ENCODE measurements at regions not wholly inside any gene's neighbourhood (a gene's known extent, or its start where the extent isn't known, plus 50 kb on each side); places are given as distances from the start of the nearest gene placed in this dataset.
"Not testable (repeated sequence)": the region's sequence is repeated elsewhere in the genome, so short reads cannot be mapped to it uniquely, and the experiment has no call there.

DNA sequence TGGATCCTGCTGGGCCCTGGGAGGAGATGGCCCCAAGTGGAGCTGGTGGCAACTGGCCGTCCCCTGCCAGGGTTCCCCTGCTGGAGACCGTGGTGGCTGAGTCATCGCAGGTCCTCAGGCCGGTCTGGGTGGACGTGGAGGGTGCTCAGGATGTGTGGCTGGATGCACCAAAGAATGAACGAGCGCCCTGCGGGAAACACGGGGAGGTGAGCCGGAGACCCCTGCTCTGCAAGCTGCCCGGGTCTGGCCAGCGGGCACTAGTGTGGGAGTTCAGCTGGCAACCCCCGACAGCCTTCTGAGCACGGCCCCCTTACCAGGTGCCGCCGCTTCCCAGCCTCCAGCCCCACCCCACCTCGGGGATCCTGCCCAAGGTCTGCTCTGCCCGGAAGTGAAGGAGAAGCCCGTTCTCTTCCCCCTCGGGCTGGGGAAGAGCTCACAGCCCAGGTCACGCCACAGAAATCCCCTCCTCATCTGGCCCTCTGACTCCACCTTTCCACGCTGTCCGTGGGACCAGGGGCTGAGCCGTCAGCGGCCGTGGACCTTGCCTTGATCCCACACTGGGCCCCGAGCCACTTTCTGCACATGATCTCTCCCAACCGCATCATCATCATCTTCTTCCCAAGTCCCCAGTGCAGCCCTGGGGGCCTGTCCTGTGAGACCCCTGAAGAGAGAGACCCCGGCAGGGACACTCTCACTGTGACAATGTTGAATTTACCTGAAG, 165.5 kb downstream of the KIF26A start:
- DNase-seq (ENCODE audit: low read depth in 2 of 2, low spot score in 1 of 2) = no peak

DNA sequence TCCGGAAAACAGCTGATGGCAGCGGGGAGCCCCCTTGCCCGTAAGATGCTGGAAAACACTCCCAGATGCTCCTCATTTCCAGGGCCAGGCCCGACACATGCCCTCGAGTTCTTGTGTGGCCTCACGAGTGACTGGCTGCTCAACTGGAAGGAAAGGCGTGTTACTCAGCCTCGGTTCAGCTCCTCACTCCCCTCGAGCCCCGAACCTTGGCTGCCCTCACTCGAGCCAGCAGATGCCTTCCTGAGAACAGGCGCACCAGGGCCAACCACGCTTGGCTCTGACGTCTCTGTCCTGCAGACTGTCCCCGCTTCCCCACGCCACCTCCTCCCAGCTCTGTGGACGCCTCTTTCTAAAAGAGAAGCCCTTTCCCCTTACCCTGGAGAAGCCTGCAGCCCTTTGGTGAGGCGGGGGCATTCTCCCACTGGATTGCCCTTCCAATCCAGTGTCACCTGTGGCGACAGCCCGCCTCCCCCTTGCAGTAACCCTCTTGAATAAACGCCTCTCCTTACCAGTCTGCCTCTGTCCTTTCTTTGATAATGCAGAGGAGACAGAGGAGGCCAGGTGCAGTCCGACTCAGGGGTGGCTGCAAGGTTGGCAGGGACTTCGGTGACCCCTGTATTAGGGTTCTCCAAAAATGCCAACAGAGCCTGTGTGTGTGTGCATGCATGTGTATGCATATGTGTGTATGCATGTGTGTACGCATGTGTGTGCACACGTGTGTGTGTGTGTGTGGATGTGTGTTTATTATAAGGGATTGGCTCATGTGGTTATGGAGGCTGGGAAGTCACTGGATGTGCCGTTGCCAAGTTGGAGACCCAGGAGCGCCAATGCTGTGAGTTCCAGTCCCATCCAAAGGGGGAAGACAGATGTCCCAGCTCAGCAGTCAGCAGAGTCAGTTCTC, 166.3 kb downstream of the KIF26A start:
- DNase-seq (ENCODE audit: low read depth in 2 of 2, low spot score in 1 of 2) = no peak

DNA sequence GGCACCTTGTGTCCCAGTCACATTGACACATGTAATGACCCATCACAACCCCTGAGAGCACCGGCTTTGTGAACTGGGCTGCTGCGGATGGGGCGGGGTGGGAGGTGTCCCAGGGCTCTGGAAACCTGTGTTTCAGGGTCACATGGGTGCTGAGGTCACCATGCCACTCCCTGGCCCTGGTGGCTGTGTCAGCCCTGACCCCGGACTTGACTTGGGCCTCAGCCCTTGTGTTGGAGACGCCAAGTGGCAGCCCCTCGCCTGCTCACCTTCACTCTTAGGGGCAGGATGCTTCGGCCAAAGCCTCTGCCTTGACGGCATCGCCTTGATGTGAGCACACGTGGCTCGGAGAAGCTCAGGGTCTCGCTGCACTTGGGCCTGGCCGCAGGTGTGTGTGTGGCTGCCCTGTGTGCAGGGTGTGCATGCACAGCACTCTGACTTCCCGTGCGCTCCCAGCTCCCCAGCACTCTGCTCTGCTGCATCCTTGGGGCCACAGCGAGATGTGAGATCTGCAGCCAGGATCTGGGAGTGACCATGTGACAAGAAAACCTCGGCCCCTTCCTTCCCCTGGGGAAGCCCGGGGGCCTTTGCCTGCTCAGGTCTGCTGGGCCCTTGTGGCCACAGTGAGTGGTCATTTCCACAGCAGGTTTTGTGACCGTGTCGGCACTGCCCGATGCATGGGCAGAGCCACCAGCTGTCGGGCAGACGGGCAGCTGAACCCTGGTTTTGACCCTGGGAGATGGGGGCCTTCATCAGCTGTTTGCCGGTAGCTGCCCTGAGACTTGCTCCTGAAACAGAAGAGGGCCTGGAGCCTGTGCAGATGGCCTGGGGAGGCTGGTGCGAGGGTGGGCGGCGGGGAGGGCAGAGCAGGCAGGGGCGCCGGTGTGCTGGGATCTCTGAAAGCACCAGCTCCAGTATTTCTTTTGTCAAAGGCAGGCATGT, 167.4 kb downstream of the KIF26A start:
- no peak for DNase-seq (ENCODE audit: low read depth in 2 of 2, low spot score in 1 of 2)

DNA sequence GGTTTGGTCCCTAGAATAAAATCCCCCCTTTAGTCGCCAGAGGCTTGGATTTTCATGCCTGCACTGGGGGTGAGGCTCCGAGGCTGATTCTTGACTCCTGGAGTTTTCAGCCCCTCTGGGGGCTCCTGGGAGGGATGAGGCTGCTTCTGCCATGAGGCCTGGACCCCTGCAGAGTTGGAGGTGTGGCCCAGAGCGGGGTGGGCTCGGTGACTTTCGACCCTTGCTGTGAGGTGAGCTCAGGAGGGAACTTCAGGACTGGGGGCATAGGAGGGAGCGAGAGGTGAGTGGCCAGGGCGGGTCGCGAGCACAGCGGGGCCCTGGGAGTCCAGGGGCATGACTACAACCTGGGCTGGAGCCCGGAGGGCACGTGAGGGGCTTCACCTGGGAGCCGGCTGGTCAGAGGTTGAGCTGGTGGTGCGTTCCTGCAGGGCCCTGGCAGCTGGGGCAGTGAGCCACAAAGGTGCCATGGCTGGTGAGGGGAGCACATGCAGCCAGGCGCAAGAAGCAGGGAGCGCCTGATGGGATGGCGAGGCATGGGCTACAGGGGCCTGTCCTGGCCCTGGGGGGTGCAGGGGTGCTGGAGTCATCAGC, 168.2 kb downstream of the KIF26A start:
- DNase-seq (ENCODE audit: low read depth in 2 of 2, low spot score in 1 of 2) = no peak

DNA sequence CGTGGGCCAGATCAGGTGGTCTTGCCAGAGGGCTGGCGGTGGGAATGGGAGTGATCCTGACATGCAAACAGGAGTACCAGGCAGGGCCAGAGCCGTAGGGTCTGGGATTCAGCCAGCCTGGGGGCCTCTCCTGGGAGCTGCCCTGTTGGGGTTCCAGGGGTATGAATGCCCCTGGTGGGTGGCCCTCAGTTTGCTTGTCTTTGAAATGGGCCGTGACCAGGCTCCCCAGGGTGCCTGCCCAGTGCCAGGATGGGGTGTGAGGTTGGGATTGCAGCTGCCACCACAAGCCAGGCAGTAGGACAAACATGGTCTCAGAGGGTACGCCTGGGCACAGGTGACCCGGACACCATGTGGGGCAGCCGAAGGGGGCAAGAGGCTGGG, 168.8 kb downstream of the KIF26A start:
- DNase-seq (ENCODE audit: low read depth in 2 of 2, low spot score in 1 of 2) = no peak

DNA sequence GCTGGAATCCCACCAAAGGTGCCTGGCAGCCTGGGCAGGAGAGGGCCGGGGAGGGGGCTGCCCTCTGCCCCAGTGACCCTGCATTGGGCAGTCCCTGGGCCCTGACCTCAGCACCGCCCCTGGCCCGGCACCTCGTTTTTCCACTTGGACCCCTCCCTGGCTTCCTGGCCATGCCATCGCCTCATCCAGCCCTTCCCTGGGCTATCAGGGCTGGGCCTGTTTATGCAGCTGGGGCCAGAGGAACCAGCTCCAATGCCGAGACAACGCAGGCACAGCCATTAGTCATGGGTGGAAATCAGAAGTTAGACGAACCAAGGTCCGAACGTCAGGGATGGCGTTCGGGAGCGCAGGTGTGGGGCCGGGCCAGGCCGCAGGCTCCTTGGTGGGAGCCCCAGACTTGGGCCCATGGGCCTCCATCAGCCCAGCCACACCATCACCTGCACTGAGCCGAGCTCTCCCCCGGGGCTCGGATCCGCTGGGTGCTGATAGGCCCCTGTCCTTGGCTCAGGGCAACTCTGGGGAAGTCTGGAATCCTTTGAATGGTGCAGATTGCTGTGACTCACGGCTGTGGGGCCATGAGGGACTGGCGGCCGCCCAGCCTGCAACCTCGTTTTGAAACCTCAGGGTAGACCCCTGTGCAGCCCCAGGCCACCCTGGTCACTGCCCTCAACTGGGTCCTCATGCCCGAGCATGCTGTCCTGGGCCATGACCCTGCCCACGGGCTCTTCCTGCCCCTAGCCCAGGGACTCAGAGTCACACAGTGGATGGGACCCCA, 169.4 kb downstream of the KIF26A start:
- no peak for DNase-seq (ENCODE audit: low read depth in 2 of 2, low spot score in 1 of 2)

DNA sequence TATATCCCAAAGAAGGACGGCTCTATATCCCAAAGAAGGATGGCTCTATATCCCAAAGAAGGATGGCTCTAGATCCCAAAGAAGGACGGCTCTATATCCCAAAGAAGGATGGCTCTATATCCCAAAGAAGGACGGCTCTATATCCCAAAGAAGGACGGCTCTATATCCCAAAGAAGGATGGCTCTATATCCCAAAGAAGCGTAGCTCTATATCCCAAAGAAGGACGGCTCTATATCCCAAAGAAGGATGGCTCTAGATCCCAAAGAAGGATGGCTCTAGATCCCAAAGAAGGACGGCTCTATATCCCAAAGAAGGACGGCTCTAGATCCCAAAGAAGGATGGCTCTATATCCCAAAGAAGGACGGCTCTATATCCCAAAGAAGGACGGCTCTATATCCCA, 170.1 kb downstream of the KIF26A start:
- not testable (repeated sequence) for DNase-seq (ENCODE audit: low read depth in 2 of 2, low spot score in 1 of 2)

DNA sequence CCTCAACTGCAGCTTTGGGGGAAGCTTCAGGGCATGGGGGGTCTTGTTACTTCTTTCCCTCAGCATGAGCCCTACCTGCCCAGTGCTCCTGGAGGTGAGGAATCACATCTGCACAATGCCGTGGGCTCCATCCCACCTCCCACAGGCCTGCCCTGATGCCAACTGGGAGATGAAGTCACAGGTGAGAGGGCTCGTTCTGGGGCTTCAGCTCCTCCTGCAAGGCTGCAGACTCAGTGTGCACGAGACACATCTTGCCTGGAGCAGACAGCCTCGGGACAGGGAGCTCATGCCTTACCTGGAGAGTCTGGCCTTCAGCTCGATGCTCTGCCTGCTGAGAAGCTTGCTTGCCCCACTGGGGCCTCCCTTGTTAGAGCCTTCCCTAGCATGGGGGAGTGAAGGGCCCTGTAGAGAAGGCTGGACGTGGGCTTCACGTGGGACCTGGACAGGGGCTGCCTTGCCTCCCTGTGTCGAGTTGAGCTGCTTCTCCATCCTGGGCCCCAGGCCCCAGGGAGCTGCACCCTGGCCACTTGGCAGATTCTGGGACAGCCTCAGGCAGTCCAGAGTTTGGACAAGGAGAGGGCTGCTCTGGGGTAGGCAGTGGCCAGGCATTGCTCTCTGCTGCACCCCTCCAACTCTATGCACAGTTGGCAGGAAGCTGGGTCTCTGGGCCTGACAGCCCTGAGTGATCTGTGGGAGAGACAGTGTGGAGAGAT, 171.4 kb downstream of the KIF26A start:
- no peak for DNase-seq (ENCODE audit: low read depth in 2 of 2, low spot score in 1 of 2)

DNA sequence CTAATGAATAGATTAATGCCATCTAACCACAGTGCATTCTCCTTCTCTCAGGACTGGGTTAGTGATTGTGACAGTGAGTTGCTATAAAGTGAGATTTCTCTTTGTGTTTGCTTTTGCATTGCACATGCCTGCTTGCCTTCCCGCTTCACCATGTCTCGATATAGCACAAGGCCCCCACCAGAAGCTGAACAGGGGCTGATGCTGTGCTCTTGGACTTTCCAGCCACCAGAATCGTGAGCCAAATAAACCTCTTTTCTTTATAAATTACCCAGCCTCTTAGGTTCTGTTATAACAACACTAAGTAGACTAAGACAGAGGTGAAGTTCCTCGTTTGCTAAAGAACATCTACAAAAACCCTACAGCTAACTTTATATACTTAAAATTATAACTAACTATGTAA, 173.0 kb downstream of the KIF26A start:
- no peak for DNase-seq (ENCODE audit: low read depth in 2 of 2, low spot score in 1 of 2)

DNA sequence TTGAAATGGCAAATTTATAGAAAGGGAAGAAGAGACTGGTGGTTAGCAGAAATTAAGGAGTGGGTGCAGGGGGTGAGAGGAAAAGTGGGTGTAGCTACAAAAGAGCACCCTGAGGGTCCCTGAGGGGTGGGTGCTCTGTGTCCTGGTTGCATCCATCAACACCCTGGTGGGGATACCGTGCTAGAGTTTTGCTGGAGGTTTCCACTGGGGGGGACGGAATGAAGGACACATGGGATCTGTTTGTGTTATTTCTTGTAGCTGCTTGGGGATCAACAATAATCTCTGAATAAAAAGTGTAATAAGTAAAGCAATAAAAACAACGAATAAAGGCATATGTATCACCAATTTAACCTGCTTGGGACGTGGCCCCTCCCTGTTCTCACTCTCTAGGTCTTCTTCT, 175.3 kb downstream of the KIF26A start:
- no peak for DNase-seq (ENCODE audit: low read depth in 2 of 2, low spot score in 1 of 2)

DNA sequence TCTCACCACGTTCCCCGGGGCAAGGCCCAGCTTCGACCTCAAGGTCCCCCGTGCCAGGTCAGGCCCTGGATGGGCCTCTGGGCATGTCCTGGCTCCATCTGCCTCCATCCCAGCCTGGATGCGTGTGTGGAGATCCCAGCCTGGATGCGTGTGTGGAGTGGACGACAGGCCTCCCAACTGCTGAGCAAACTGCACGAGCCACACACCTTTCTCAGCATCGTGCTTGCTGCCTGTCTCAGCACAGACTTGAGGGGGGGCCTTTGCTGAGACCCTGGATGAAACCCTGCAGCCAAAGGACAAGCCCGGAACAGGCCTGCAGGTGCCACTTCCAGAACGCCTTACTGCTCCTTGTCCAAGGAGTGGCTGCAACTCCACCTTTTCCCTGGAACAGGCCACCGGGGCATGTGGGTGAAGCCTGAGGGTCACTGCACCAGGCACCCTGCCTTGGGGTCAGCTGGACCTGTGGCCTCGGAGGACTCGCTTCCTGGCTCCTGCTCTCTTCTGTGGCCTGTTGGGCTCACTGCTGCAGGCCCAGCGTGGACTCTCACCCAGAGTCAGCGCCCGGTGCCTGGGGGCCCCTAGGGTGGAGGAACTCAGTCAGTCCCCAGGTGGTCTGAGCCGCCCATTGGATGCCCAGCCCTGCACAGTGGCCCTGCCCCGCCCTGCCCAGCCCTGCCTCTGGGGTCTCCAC, 176.0 kb downstream of the KIF26A start:
- no peak for DNase-seq (ENCODE audit: low read depth in 2 of 2, low spot score in 1 of 2)

DNA sequence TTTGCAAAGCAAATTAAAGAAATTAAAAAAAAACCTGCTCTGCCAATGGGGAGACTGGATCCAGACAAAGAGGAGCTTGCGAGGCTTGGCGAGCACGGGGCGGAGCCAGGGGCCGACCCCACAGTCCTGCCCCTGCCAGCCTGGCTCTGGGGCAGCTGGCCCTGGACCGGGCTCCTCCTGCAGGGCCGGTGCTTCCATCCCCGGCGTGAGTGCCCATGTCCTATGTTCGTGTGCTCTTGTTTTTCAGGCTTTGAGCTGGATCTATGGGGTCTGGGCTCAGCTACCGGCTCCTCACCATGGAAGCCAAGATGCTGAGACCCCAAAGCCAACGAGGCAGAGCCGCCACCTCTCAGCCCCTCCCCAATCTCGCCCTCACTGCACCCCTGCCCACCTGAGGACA, 176.8 kb downstream of the KIF26A start:
- no peak for DNase-seq (ENCODE audit: low read depth in 2 of 2, low spot score in 1 of 2)

DNA sequence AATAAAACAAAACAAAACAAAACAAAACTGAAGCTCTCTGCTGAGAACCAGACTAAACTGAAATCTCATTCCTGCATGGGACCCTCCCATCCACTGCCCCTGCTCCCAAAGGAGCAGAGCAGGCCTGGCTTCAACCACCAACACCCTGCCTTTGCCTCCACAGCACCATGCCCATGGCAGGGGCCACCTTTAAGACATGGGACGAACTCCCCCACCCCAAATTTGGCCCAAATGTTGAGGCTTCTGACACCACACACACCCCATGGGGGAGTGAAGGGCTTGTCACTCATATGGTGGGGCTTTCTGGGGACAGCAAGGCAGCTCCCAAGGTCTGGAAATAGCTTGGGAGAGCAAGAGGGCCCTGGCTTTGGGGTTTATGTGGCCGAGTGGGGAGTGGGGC, 177.2 kb downstream of the KIF26A start:
- no peak for DNase-seq (ENCODE audit: low read depth in 2 of 2, low spot score in 1 of 2)

DNA sequence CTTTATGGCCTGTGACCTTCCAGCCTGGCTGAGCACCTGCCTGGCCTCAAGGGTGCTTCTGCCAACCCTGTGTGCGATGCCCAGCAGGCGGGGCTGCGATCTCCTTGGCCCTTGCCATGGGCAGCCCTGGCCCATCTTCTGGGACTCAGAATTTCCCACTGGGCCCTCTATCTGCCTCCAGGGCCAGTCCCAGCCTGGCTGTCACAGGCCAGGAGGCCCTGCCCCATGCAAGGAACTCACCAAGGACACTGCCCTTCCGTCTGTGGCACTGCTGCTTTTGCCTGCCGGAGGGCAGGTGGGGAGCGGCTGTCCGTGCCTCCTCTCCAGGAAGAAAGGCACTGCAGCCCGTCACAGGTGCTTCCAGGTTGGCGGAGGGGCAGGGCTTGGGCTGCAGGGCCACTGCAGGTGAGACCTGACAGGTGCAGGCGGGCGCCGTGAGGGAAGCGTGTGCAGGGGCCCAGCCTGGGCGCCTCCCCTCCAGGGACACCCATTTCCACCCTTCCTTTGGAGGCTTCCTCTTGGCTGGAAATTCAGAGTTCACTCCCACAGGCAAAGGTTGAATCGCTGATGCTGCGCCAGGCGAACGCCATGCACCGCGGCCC, 177.8 kb downstream of the KIF26A start:
- no peak for DNase-seq (ENCODE audit: low read depth in 2 of 2, low spot score in 1 of 2)

DNA sequence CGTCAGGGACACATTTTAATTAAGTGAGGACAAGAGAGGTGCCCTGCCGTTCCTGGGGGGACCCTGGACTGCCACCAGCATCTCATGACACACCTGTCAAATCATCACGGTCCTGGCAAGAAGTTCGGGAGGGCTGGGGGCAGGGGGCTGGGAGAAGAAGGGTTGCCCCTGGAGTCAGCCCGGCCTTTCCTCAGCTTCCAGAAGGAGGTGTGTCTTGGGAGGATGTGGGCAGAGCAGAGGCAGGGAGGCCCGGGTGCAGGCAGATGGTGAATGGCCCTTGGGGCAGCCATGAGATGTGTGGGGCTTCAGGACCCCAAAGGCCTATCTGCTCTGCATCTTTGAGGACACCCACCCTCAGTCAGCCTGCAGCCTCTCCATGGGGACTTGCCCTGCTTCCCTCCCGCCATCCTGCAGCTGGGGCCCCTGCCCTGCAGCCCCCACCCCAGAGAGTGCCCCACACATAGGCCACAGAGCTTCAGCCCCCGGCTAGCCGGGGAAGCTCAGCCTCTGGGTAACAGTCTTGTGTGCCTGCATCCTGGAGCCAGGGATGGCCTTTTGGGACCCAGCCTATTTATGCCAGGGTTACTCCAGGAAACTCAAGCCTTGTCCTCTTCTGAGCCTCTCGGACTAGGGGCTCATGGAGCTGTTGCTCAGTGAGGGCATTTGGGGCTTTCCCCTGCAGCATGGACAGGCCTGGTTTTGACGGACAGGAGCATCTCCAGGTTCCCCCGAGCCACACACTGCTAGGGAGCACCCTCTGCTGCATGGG, 178.5 kb downstream of the KIF26A start:
- no peak for DNase-seq (ENCODE audit: low read depth in 2 of 2, low spot score in 1 of 2)

DNA sequence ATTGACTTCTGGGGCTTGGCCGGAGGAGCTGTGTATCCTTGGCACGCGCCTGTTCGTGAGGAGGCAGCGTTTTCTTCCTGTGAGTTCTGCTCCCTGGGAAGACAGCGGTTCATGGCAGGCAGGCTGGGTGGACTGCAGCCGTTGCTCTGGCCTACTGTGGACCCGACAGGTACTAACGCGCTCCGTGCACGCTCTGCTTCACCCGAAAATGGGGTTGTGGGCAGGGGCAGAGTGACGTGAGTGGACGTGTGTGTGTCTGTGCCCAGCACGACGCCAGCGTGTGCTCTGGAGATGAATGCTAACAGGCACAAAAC, 179.1 kb downstream of the KIF26A start:
- no peak for DNase-seq (ENCODE audit: low read depth in 2 of 2, low spot score in 1 of 2)

DNA sequence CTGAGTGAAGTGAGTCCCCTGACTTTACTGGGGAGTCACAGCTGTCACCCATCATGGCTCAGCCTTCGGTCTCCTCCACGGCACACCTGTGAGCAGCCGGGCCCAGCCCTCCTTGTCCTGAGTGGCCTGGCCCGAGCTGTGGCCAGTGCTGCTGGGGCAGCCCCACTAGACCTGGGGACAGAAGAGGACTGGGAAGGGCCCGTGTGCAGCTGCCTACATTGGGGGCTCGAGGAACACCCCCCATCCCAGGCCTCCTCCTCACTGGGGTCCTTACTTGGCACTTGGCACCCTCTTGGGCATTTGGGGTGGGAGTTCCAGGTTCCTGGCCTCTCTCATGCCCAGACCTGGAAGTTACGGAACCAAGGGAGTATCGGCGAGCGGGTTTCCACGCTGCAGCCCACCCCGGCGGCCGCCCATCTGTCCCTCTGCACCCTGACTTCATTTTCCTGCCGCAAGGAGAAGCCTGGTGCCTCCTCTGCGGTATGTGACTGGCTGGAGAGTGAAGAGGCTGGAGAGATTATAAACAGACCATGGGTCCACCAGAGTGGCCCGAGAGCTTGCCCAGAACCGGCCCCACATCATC, 179.7 kb downstream of the KIF26A start:
- no peak for DNase-seq (ENCODE audit: low read depth in 2 of 2, low spot score in 1 of 2)
